ENCODE measurements at regions not wholly inside any gene's neighbourhood (a gene's known extent, or its start where the extent isn't known, plus 50 kb on each side); places are given as distances from the start of the nearest gene placed in this dataset.

- no peak for DNase-seq (ENCODE audit: low read depth)
- H3K4me3 ChIP-seq (ENCODE audit: low read depth, low read length), result no peak overlapping the region
- TF ChIP-seq POLR2A (IDR thresholded peaks at IDR 0.05; ENCODE audit: extremely low read depth, insufficient read length) (no peak), MYC (IDR thresholded peaks at IDR 0.05; ENCODE audit: low read depth, low read length) (no peak), MAX (IDR thresholded peaks at IDR 0.05; ENCODE audit: low read depth, low read length) (no peak), CTCF (IDR thresholded peaks at IDR 0.05; ENCODE audit: low read depth, low read length) (no peak)
Measured at GRCh38 chrX:46306103-46306502, 239.1 kb downstream of the ZNF674 start.

GRCh38 chrX:46305431-46305830 lies 239.8 kb downstream of the ZNF674 start:
- TF ChIP-seq POLR2A (IDR thresholded peaks at IDR 0.05; ENCODE audit: extremely low read depth, insufficient read length), result no peak
- TF ChIP-seq MYC (IDR thresholded peaks at IDR 0.05; ENCODE audit: low read depth, low read length), result no peak
- TF ChIP-seq MAX (IDR thresholded peaks at IDR 0.05; ENCODE audit: low read depth, low read length), result no peak
- no peak for TF ChIP-seq CTCF (IDR thresholded peaks at IDR 0.05; ENCODE audit: low read depth, low read length)
- H3K4me3 ChIP-seq (ENCODE audit: low read depth, low read length), result no peak overlapping the region
- DNase-seq (ENCODE audit: low read depth), result no peak

- no peak for DNase-seq (ENCODE audit: low read depth)
- TF ChIP-seq POLR2A (IDR thresholded peaks at IDR 0.05; ENCODE audit: extremely low read depth, insufficient read length), result no peak
- H3K4me3 ChIP-seq (ENCODE audit: low read depth, low read length), result no peak overlapping the region
Measured at GRCh38 chrX:46301903-46302302, 243.3 kb downstream of the ZNF674 start.

GRCh38 chrX:46298821-46299220 lies 246.4 kb downstream of the ZNF674 start:
- no peak for DNase-seq (ENCODE audit: low read depth)
- H3K4me3 ChIP-seq (ENCODE audit: low read depth, low read length), result no peak overlapping the region
- TF ChIP-seq CTCF (IDR thresholded peaks at IDR 0.05; ENCODE audit: low read depth, low read length), result no peak
- TF ChIP-seq POLR2A (IDR thresholded peaks at IDR 0.05; ENCODE audit: extremely low read depth, insufficient read length), result no peak
- TF ChIP-seq MYC (IDR thresholded peaks at IDR 0.05; ENCODE audit: low read depth, low read length), result no peak

- TF ChIP-seq CTCF (IDR thresholded peaks at IDR 0.05; ENCODE audit: low read depth, low read length), result no peak
- no peak for TF ChIP-seq MYC (IDR thresholded peaks at IDR 0.05; ENCODE audit: low read depth, low read length)
- TF ChIP-seq POLR2A (IDR thresholded peaks at IDR 0.05; ENCODE audit: extremely low read depth, insufficient read length), result no peak
- TF ChIP-seq MAX (IDR thresholded peaks at IDR 0.05; ENCODE audit: low read depth, low read length), result no peak
- DNase-seq (ENCODE audit: low read depth), result no peak
Measured at GRCh38 chrX:46295963-46296362, 249.3 kb downstream of the ZNF674 start.

GRCh38 chrX:46294234-46294633 lies 251.0 kb downstream of the ZNF674 start:
- DNase-seq (ENCODE audit: low read depth), result no peak
- TF ChIP-seq POLR2A (IDR thresholded peaks at IDR 0.05; ENCODE audit: extremely low read depth, insufficient read length), result no peak
- TF ChIP-seq CTCF (IDR thresholded peaks at IDR 0.05; ENCODE audit: low read depth, low read length), result no peak
- no peak for TF ChIP-seq MYC (IDR thresholded peaks at IDR 0.05; ENCODE audit: low read depth, low read length)
- H3K4me3 ChIP-seq (ENCODE audit: low read depth, low read length), result no peak overlapping the region

More at GRCh38 chrX:46295963-46296362, 249.3 kb downstream of the ZNF674 start:
- no peak overlapping the region for H3K4me3 ChIP-seq (ENCODE audit: low read depth, low read length)

Data from NB4 (cell line).